ENCODE measurements at regions not wholly inside any gene's neighbourhood (a gene's known extent, or its start where the extent isn't known, plus 50 kb on each side); places are given as distances from the start of the nearest gene placed in this dataset.

DNA sequence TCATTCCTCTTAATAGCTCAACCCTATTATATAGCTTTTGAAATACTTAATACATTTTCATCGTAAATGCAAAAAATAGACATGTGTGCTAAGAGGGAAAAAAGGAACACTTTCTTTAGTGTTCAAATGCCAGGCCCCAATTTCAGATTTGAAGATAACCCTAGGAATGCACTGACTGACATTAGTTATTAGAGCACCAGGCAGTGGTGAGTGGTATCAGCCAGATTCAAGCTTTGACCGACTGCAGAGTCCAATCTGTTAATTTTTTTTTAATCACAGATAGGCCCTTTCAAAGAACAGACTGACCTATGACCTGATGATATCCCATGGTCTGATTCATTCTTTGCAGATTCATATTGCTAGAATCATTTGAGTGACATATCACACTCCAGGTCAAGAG is 874.2 kb upstream of the CHORDC1 start:
- no peak overlapping the region for H2AFZ ChIP-seq (ENCODE audit: insufficient read depth, low read depth, low read length, poor library complexity, severe bottlenecking)
- no peaks in the 10 kb centered on the region for H3K27me3 ChIP-seq (ENCODE audit: control insufficient read depth in 2 of 2, insufficient read depth in 2 of 2, low read length in 2 of 2)
- H3K4me1 ChIP-seq (ENCODE audit: control insufficient read depth in 1 of 2, insufficient read depth in 2 of 2, low read length in 2 of 2) = no peaks in the 10 kb centered on the region
- Mint-ChIP-seq H3K27me3 (ENCODE audit: low read depth in 3 of 3) (no peaks in the 10 kb centered on the region), H3K36me3 (no peaks in the 10 kb centered on the region), H3K27ac (no peak overlapping the region), H3K9me3 (peaks cover 0 to 5% (median 2%) of the 10 kb centered on the region in 7 donors), H3K4me1 (no peaks in the 10 kb centered on the region), H3K4me3 (no peak overlapping the region)
- no peak for DNase-seq
- no peaks in the 10 kb centered on the region for H4K20me1 ChIP-seq (ENCODE audit: insufficient read depth, low read length)
- whole genome bisulfite sequencing (ENCODE audit: insufficient coverage) = no CpG with 5 or more reads among the region's 2 CpGs
- intact Hi-C loops (cut with micrococcal nuclease) = no loop called here
- H3K27ac ChIP-seq (ENCODE audit: low read depth in 1 of 2, low read length in 2 of 2) = no peak overlapping the region
- H3K4me3 ChIP-seq (replicated peaks in 1 of 3; ENCODE audit: low read depth in 2 of 3, low read length in 3 of 3) = no peak overlapping the region
- peaks cover 0 to 4% of the 10 kb centered on the region in 2 donors for H3K9me3 ChIP-seq (replicated peaks in 1 of 2; ENCODE audit: control insufficient read depth in 1 of 2, insufficient read depth in 1 of 2, low read length in 2 of 2)
- TF ChIP-seq, protein P1, sequence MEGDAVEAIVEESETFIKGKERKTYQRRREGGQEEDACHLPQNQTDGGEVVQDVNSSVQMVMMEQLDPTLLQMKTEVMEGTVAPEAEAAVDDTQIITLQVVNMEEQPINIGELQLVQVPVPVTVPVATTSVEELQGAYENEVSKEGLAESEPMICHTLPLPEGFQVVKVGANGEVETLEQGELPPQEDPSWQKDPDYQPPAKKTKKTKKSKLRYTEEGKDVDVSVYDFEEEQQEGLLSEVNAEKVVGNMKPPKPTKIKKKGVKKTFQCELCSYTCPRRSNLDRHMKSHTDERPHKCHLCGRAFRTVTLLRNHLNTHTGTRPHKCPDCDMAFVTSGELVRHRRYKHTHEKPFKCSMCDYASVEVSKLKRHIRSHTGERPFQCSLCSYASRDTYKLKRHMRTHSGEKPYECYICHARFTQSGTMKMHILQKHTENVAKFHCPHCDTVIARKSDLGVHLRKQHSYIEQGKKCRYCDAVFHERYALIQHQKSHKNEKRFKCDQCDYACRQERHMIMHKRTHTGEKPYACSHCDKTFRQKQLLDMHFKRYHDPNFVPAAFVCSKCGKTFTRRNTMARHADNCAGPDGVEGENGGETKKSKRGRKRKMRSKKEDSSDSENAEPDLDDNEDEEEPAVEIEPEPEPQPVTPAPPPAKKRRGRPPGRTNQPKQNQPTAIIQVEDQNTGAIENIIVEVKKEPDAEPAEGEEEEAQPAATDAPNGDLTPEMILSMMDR (IDR thresholded peaks at IDR 0.05) = no peak
- no peak overlapping the region for H3K4me2 ChIP-seq (replicated peaks; ENCODE audit: extremely low read depth, low read length, poor library complexity, severe bottlenecking)
- H3K79me2 ChIP-seq (ENCODE audit: insufficient read depth, low read length) = no peaks in the 10 kb centered on the region
- H3K9ac ChIP-seq (ENCODE audit: insufficient read depth, low read length, poor library complexity, severe bottlenecking) = no peak overlapping the region
- H3K36me3 ChIP-seq (replicated peaks in 1 of 2; ENCODE audit: control insufficient read depth in 1 of 2, insufficient read depth in 2 of 2, low read length in 2 of 2) = no peaks in the 10 kb centered on the region

DNA sequence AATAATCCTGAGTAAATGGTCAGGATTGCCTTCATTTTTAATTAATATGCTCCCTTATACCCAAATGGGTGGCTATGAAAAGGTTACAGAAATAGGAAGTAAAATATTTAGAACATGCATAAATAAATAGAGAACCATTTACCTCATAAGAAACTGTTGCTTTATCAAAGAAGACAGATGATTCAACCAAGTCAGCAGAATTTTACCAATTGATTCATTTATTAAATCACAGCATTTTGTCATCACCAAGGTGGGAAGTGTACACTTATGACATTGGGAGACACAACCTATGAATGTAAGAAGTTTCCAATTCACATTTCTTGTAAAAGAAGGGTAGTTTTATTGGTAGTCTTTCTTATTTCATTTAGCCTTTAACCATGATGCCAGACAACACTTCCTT is 870.3 kb upstream of the CHORDC1 start:
- Mint-ChIP-seq H3K27me3 (ENCODE audit: low read depth in 3 of 3) (peaks cover 0 to 1% (median 0%) of the 10 kb centered on the region in 3 donors), H3K4me3 (no peak overlapping the region), H3K9me3 (peaks cover 0 to 5% (median 2%) of the 10 kb centered on the region in 7 donors), H3K4me1 (no peaks in the 10 kb centered on the region), H3K36me3 (no peaks in the 10 kb centered on the region), H3K27ac (no peak overlapping the region)
- no peaks in the 10 kb centered on the region for H3K4me1 ChIP-seq (ENCODE audit: control insufficient read depth in 1 of 2, insufficient read depth in 2 of 2, low read length in 2 of 2)
- H3K27me3 ChIP-seq (ENCODE audit: control insufficient read depth in 2 of 2, insufficient read depth in 2 of 2, low read length in 2 of 2) = no peaks in the 10 kb centered on the region
- H3K36me3 ChIP-seq (replicated peaks in 1 of 2; ENCODE audit: control insufficient read depth in 1 of 2, insufficient read depth in 2 of 2, low read length in 2 of 2) = no peaks in the 10 kb centered on the region
- TF ChIP-seq, protein P1 (IDR thresholded peaks at IDR 0.05) = no peak
- no peak overlapping the region for H3K4me3 ChIP-seq (replicated peaks in 1 of 3; ENCODE audit: low read depth in 2 of 3, low read length in 3 of 3)
- H3K4me2 ChIP-seq (replicated peaks; ENCODE audit: extremely low read depth, low read length, poor library complexity, severe bottlenecking) = no peak overlapping the region
- H4K20me1 ChIP-seq (ENCODE audit: insufficient read depth, low read length) = no peaks in the 10 kb centered on the region
- H3K9ac ChIP-seq (ENCODE audit: insufficient read depth, low read length, poor library complexity, severe bottlenecking) = no peak overlapping the region
- H3K27ac ChIP-seq (ENCODE audit: low read depth in 1 of 2, low read length in 2 of 2) = no peak overlapping the region
- DNase-seq = no peak
- H3K9me3 ChIP-seq (replicated peaks in 1 of 2; ENCODE audit: control insufficient read depth in 1 of 2, insufficient read depth in 1 of 2, low read length in 2 of 2) = peaks cover 0 to 4% of the 10 kb centered on the region in 2 donors
- intact Hi-C loops (cut with micrococcal nuclease) = no loop called here
- H2AFZ ChIP-seq (ENCODE audit: insufficient read depth, low read depth, low read length, poor library complexity, severe bottlenecking) = no peak overlapping the region
- H3K79me2 ChIP-seq (ENCODE audit: insufficient read depth, low read length) = no peaks in the 10 kb centered on the region

Data from CD14-positive monocyte (primary cell).